GM18867 (cell line): ENCODE measurements at regions not wholly inside any gene's neighbourhood (a gene's known extent, or its start where the extent isn't known, plus 50 kb on each side); places are given as distances from the start of the nearest gene placed in this dataset.

Experiments
- ATAC-seq: cut with Tn5 transposase; IDR thresholded peaks from one replicate; pipeline ENCODE4 v1.9.1; 2021; ENCODE audit warnings: mild to moderate bottlenecking, moderate library complexity; ENCODE audit not compliant: unreplicated experiment

DNA sequence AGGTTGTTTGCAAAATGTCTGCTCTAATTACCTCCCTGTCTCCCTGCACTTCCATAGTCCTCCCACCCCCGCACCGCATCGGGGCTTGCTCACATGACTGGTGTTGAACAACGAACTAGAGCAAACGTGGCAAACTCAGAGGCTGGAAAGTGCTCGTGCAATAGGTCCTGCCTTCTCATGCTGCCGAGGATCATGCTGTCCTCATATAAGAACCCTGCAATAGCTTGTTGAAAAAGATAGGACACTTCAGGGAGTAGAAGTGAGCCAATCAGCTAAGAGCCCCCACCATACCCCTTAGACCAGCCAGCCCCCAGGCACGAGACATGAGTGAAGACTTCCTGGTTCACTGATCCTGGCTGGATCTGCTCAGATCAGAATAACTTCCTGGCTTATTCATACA, 219.2 kb downstream of the C6orf118 start:
- no peak for ATAC-seq

DNA sequence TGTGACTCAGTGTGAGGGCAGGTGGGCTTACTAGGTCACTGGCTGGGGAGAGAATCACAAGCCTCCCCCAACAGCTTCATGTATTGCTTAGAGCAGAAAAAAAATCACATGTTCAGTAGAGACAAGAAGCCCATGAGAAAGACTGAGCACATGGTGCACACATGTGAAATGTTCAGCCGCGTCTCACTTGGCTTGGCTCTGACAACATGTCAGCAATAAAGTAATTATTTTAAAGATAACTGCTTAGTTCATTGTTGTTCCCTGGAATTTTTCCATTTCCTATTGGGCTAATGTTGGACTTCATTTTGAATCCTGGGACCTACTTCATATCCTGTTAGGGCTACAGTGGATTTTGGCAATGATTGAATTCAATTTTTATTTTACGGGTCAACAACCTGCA, 222.6 kb downstream of the C6orf118 start:
- ATAC-seq: no peak

DNA sequence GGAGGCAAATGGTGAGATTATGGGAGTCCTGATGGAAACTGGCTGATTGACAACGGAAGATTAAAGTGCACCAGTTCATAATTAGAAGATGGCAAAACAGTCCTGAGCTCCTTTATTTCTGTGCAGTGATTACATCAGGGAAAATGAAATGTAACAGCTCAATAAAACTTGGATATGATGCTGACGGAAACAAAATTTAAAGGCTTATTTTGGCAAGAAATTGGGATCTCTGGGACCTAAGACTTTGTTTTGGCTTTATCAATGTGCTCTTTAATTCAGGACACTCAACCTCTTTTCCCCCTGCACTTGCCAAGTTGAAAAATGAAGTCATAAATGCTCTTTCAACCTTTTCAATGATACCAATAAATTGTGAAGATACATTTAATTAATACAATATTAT, 226.8 kb downstream of the C6orf118 start:
- no peak for ATAC-seq

DNA sequence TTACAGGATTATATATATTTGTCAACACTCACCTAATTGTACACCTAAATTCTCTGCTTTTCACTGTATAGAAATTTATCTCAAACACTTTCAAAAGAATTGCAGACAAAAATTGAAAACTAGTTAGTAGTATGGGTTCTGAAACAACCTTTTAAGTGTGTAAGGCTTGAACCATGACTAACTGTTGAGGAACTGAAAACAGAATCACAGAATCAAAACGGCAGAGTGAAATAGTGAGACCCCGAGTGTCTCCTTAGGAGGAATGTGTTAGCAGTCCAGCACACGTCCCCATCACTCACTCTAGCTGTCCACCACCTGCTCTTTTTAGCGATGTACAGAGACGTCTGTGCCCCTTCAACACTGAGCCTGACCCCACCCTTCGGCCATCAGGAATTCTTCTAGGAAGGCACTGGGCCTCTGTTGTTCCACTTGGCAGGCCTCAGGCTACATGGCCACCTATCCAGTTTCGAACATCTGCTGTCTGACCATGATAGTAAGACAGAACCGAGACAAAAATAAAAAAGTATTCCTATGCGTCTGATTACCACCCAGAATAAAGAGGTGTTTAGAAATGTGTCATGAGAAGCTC, 227.4 kb downstream of the C6orf118 start:
- ATAC-seq: peak; percentile 71

DNA sequence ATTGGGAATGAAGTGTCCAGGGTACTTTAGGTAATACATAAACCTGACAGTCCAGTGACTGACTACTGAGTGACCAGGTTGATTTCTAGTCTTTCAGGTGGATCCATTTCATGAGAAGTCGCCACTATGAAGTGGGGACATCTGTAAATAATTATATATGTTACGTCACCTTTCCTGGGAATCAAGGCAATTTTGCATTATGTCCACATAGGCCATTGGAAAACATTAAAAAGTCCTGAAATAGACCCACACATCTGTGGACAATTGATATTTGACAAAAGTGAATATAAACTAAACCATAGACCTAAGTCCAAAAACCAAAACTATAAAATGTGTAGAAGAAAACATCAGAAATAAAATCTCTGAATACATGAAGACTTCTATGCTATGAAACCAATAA, 231.5 kb downstream of the C6orf118 start:
- no peak for ATAC-seq

DNA sequence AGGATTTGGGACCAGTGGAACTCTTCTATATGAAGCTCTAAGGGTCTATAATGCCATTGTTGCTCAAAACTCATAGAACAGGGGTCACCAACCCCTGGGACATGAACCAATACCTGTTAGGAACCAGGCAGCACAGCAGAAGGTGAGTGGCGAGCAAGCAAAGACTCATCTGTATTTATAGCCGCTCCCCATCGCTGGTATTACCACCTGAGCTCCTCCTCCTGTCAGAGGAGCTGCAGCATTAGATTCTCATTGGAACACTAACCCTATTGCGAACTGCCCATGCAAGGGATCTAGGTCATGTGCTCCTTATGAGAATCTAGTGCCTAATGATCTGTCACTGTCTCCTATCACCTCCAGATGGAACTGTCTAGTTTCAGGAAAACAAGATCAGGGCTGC, 237.5 kb downstream of the C6orf118 start:
- no peak for ATAC-seq

DNA sequence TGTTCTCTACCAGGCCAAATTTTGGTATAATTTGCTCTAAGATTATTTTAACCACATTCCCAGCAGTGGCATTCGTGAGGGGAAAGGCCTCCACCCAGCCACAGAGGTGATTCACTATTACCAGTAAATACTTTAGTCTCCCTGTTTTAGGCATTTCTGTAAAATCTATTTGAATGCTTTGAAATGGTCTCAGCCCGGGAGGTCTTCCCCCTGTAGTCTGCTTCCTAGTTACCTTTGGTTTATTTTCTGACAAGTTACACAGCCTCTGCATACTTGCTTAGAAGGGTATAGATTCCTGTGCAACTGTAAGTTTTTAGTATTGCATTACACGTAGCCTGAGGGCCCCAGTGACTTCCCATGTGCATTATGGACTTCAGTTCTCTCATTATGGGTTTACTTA, 248.7 kb downstream of the C6orf118 start:
- no peak for ATAC-seq

DNA sequence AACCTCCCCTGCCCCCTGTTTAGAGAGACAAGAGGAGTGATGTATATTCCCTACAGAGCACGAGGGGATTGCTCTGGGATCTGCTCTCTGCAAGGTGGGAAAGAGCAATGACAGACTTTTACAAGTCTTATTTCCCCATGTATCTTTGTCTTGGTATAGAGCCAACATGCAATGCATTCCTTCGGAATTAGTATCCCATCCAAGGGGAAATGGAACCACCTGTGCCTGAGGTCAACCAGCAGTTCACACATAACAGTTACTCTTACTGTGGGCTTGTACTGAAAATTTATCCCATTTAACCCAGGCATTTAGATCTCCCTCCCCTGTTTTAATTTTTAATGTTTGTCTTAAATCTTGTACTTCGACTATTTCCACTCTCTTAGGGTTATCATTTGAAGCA, 250.4 kb downstream of the C6orf118 start:
- ATAC-seq: no peak

DNA sequence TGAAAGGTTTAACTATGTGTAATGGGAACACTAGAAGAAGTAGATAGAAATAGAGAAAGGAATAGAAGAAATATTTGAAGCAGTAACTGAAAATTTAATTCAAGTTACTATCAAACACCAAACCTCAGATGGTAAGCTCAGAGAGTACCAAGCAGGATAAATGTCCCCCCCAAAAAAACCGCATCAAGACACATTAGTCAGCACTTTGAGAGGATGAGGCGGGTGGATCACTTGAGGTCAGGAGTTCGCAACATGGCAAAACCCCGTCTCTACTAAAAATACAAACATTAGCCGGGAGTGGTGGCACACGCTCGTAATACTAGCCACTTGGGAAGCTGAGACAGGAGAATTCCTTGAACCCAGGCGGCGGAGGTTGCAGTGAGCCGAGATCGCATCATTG, 253.1 kb downstream of the C6orf118 start:
- ATAC-seq: no peak

DNA sequence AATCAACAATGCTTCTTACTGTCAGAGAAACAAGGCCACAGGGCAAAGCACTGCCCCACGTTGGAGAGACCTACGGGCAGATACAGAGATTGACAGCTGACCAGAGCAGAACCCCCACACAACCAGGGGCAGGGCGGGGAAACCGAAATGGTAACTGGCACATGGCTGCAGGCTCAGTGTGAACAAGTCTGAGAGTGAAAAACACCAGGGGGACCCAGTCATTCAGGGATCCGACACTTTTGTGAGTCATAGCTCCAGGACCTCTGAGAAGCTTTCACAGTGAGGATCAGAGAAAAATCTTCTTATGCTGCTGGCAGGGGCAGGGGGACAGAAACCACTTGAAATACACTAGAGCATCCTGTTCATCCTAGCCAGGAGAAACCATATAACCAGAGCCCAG, 254.2 kb downstream of the C6orf118 start:
- peak; percentile 72 for ATAC-seq

DNA sequence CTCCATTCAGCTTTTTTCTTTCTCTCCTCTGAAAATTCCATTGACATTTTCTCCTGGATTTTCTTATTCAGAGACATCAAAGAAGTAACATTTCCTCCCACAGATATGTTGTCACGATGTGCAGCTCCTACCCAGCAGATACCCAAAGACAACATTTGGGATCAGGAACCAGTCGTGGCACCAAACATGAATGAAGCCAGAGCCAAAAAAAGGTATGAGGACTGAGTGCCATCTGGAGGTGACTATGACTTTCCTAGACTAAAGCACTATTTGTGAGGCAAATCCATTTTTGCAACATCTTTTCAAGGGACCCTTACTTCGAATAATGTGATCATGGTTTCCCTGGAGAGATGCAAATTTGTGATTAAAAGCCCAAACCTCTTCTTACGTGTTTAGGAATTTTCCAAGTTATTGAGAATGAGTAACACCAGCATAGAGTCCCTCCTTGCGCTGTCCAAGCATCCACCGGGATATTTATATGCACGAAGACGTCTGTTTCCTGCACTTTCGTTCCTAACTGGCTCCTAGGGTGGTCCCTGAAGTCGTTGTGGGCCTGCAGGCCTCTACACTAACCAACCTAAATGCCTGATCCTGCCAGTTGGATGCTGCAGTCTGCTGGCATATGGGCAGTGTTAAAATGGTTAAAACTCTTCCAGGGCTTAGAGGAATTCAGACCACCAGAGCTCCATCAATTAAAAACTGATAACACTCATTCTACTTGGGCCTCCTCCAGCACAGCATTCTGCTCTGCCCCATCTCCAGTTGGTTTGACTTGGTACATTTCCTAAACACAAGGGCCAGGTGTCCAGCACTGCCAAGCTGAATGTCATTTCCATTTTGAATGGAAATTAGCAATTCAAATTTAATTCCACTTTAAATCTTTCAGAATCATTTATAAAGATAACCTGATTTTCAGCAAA, 256.6 kb downstream of the C6orf118 start:
- ATAC-seq: no peak

DNA sequence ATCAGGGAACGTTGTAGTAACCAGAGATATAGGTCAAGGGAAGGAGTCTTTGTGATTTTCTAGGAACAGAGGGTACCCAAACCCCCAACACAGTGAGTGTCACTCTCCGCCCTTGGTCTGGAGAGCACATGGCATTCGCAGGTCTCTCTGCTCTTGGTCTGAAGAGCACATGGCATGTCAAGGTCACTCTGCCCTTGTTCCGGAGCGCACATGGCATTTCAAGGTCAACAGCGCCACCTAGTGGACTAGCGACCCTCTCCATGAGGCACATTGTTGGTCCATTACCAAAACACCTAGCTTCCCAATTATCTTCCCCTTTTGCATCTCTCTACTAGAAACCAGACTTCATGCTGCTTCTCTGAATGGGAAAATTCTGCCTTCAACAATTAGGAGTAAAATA, 260.0 kb downstream of the C6orf118 start:
- ATAC-seq: peak; percentile 50

DNA sequence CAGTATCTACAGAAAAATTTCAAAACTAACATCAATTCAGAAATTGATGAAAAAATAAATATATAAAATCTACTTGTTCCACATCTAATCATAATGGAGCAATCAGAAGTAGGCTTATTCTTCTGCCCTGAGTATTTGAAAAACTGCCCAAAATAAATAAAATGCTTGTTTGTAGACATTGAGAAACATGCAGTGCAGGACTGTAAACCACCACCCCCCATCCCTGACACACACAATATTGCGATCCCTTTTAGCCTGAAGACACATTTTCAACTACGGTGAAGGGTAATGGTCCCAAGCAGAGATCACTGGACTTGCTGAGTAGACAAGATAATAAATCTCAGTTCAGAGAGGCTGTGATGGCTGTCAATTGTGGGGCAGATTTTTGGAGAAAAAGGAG, 261.5 kb downstream of the C6orf118 start:
- ATAC-seq: no peak

DNA sequence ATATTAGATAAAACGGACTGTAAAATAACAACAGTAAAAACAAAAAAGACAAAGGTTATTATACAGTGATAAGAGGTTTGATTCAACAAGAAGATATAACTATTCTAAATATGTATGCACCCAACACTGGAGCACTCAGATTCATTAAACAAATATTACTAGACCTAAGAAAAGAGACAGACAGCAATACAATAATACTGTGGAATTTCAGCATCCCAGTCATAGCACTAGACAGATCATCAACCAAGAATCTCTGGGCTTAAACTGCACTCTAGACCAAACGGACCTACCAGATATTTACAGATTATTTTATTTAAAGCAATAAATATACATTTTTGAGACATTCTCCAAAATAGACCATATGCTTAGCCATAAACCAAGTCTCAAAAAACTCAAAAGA, 263.8 kb downstream of the C6orf118 start:
- no peak for ATAC-seq

DNA sequence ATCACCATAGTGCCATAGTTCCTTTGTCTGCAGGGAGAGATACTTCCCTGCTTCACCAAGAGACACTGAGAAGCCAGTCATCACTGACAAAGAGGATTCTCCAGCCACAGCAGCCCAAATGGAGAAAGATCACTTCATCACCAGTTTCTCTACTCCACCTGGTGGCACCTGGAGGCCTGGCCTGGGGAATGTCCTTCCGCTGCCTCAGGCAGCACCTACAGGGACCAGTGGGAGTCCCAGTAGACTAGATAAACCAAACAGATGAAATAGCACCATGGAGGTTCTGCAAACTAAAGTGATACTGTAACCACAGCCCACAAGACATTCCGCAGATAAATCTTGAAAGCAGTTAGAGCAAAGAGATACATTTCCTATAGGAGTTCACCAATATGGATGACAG, 266.5 kb downstream of the C6orf118 start:
- ATAC-seq: no peak

DNA sequence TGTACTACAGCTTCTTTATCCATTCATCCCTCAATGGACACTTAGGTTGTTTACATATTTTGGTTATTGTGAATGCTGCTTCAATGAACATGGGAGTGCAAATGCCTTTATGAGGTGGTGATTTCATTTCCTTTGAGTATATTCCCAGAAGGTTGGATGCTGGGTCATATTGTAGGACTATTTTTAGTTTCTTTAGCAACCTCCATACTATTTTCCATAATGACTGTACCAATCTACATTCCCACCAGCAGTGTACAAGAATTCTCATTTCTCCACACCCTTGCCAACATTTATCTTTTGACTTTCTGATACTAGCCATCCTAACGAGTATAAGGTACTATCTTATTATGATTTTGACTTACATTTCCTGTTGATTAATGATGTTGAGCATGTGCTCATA, 269.0 kb downstream of the C6orf118 start:
- ATAC-seq: no peak

DNA sequence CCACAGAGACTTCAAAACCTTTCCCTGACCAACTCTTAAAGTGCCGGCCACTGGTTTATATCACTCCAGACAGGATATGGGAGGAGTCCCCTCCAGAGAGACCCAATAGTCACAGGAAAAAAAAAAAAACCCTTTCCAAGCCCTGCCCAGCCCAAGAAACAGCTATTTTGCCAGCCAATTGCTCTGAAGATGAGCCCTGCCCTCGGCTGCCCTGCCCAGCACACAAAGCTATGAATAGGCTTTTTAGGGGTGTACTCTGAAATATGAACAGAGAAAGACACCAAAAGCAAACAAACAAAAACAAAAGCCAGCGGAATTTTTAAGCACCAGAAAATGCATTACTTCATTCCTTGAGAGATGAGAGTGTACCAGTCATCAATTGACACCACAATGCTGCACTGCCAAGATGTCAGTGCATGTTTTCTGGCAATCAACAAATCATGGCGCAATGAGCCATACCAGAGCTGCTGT, 275.1 kb downstream of the C6orf118 start:
- no peak for ATAC-seq

DNA sequence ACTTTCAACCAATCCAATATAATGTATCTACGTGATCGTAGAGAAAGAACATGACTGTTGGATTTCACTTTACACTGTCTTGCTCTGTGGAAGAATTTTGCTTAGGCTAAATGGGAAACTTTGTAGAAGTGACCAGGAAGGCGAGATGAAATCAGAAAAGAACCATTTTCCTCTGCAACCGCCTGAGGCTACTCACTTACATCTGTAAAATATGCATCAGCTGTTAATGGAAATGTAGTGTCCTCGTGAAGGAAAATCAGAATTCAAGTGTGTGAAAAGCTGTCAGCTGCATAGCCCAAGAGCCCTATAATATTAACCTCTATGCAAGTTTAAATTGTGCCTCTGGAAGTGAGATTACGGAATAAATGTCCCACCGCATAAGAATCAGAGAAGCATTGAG, 277.9 kb downstream of the C6orf118 start:
- no peak for ATAC-seq

DNA sequence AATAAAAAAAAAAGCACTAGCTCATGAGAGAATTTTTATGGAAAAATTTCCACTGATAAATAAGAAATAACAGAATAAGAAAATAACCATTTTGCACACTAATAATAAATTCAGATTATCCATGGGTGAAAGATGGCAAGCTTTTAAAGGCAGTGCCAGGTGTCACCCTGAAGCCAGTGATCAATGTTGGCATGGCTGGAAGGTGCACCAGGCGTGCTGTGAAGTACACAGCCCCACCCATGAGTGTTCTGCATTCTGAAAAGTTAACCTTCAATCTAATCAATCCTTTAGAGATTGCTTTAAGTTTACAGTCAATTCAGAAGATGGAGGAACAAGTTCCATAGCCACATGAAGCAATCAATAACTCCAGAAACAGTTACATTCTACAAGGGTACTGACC, 284.4 kb downstream of the C6orf118 start:
- no peak for ATAC-seq

DNA sequence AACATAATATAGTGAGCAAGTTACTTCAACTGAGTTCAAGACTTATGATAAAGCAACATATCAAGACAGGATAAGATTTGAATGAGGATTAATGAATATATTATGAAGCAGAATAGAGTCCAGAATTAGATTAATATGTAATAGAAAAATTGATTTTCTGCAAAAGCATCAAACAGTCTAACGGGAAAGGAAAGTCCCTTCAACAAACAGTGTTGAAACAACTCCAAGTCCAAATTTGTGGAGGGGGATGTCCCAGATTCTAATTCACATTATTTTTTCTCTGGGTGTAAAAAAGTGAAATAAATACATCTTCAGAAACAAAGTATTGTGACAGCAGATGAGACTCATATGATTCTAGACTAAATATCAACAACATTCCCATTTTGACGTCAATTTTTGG, 289.7 kb downstream of the C6orf118 start:
- ATAC-seq: no peak

DNA sequence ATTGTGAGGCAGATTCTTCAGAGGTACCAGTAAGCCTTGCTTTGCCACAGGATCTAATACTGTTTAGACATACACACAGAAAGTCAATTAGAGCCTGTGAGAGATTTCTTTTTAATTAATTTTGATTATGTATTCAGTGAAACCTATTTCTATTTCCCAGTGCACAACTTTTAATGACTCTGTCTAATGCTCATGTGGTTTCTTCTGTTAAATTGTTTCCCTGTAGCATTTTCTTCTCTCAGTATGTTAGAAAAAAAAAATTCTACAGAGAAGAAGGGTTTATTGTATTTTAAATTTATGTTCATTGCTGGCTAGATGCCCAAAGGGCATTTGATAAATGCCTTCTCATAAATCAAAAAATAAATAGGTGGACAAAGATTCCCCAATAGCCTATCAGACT, 293.7 kb downstream of the C6orf118 start:
- ATAC-seq: no peak

DNA sequence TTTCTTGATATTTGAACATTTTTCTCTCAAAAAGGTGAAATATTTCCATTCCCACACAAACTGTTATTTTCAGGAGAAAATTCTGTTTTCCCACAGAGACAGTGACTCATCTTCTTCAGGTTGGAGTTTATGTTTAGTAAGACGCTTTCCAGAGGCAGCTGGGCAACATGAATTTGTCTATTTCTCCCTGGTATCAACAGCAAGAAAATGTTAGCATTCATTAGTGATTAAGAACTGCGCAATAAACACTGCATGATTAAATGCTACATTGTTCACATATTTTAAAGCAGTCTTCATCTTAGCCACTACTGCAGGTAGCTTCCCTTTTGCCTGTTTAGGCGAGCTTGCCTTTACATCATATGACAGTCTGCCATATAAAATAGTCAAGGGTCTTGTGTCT, 295.7 kb downstream of the C6orf118 start:
- ATAC-seq: no peak
